DND-41 (cell line): ENCODE measurements at regions not wholly inside any gene's neighbourhood (a gene's known extent, or its start where the extent isn't known, plus 50 kb on each side); places are given as distances from the start of the nearest gene placed in this dataset.

Source experiments
- ATAC-seq: fragments of 200-7000 bp; cut with Tn5 transposase; 3 replicates; pipeline ENCODE4 v1.9.1; 2021; ENCODE audit warnings: low read depth; ENCODE audit not compliant: insufficient read depth
- DNase-seq: peaks from one replicate; pipeline ENCODE4 v3.0.0-alpha.2; 2020
- H2AFZ ChIP-seq: 2 replicates; pipeline ENCODE4 v1.6.0; 2012; ENCODE audit warnings: low read depth, low read length
- H3K27ac ChIP-seq: 2 replicates; pipeline ENCODE4 v1.5.1; 2012; ENCODE audit warnings: low read length, inconsistent platforms
- H3K27me3 ChIP-seq: fragments of 200-600 bp; sonication (generic); 2 replicates; pipeline ENCODE4 v1.6.0; 2012; ENCODE audit warnings: low read length, mild to moderate bottlenecking, inconsistent platforms; ENCODE audit not compliant: insufficient read depth, poor library complexity
- H3K36me3 ChIP-seq: 2 replicates; pipeline ENCODE4 v1.5.1; 2012; ENCODE audit warnings: low read length, inconsistent platforms; ENCODE audit not compliant: insufficient read depth
- H3K4me1 ChIP-seq: 2 replicates; pipeline ENCODE4 v1.5.1; 2012; ENCODE audit warnings: mild to moderate bottlenecking, low read length; ENCODE audit not compliant: insufficient read depth
- H3K4me2 ChIP-seq: 2 replicates; pipeline ENCODE4 v1.6.0; 2012; ENCODE audit warnings: mild to moderate bottlenecking, moderate library complexity, low read length, inconsistent platforms; ENCODE audit not compliant: insufficient read depth
- H3K4me3 ChIP-seq, 2 experiments: fragments of 200-600 bp in 1 of 2; shearing (Covaris generic) in 1 of 2; 2 replicates each; pipeline ENCODE4 v1.5.1; 2012 to 2016; ENCODE audit warnings: inconsistent platforms in 2 of 2, low read length in 2 of 2, mild to moderate bottlenecking in 2 of 2, low read depth in 1 of 2, moderate library complexity in 1 of 2
- H3K79me2 ChIP-seq: 2 replicates; pipeline ENCODE4 v1.6.0; 2012; ENCODE audit warnings: low read length, inconsistent platforms; ENCODE audit not compliant: insufficient read depth
- H3K9ac ChIP-seq: 2 replicates; pipeline ENCODE4 v1.6.0; 2012; ENCODE audit warnings: low read depth, mild to moderate bottlenecking, inconsistent platforms, low read length, moderate library complexity
- H3K9me3 ChIP-seq: 2 replicates; pipeline ENCODE4 v1.5.1; 2012; ENCODE audit warnings: low read length, moderate library complexity, mild to moderate bottlenecking, inconsistent platforms; ENCODE audit not compliant: insufficient read depth, severe bottlenecking
- H4K20me1 ChIP-seq: 2 replicates; pipeline ENCODE4 v1.6.0; 2012; ENCODE audit warnings: low read length; ENCODE audit not compliant: insufficient read depth
- CTCF ChIP-seq: IDR thresholded peaks from 2 replicates; pipeline ENCODE4 v1.5.1; 2012; ENCODE audit warnings: borderline replicate concordance, low read length, moderate library complexity, mild to moderate bottlenecking; ENCODE audit not compliant: poor library complexity, severe bottlenecking; ENCODE audit errors: extremely low read depth
- EZH2 ChIP-seq: IDR thresholded peaks from 3 replicates; pipeline ENCODE4 v1.6.1; 2012; ENCODE audit warnings: borderline replicate concordance, low read depth, mild to moderate bottlenecking, moderate library complexity, low read length, inconsistent platforms; ENCODE audit not compliant: severe bottlenecking

DNA sequence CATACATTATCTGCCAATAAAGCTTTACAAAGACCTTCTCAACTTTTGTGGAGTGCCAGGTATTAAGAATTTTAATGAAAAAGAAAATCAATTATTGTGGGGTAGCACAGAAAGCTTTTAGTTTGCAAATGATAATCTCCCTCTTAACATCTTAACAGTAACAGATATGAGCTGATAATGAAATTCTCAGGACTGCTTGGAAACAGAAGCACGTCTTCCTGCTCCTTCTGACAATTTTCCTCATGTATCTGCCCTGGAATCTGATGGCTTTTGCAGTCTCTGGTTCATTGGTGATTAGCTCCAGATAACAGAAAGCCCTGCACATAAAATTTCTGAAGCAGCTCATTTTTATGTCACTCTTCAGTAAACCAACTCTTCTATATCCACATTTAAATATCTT lies 432.4 kb upstream of the PDZRN3 start:
- Histone ChIP-seq H3K79me2 (no peaks in the 10 kb centered on the region), H3K4me1 (no peaks in the 10 kb centered on the region), H3K27ac (no peak overlapping the region), H3K4me2 (no peak overlapping the region), H3K9me3 (no peaks in the 10 kb centered on the region), H3K27me3 (no peaks in the 10 kb centered on the region), H3K36me3 (no peaks in the 10 kb centered on the region), H2AFZ (no peak overlapping the region), H4K20me1 (no peaks in the 10 kb centered on the region), H3K4me3 (no peak overlapping the region), H3K9ac (no peak overlapping the region)
- TF ChIP-seq EZH2: no peak
- no peak for TF ChIP-seq CTCF
- DNase-seq (no peak), ATAC-seq (no peak)

- H3K79me2 ChIP-seq: no peaks in the 10 kb centered on the region
- no peak overlapping the region for H3K27ac ChIP-seq
- no peaks in the 10 kb centered on the region for H4K20me1 ChIP-seq
- no peaks in the 10 kb centered on the region for H3K9me3 ChIP-seq
- no peak overlapping the region for H3K4me2 ChIP-seq
- TF ChIP-seq CTCF (no peak), EZH2 (no peak)
- H2AFZ ChIP-seq: no peak overlapping the region
- DNase-seq (no peak), ATAC-seq (no peak)
- H3K36me3 ChIP-seq: no peaks in the 10 kb centered on the region
- H3K4me3 ChIP-seq: no peak overlapping the region
- H3K27me3 ChIP-seq: no peaks in the 10 kb centered on the region
- H3K4me1 ChIP-seq: no peaks in the 10 kb centered on the region
- H3K9ac ChIP-seq: no peak overlapping the region
These were observed 430.3 kb upstream of the PDZRN3 start for GRCh38 chr3:74055061-74055460.

DNA sequence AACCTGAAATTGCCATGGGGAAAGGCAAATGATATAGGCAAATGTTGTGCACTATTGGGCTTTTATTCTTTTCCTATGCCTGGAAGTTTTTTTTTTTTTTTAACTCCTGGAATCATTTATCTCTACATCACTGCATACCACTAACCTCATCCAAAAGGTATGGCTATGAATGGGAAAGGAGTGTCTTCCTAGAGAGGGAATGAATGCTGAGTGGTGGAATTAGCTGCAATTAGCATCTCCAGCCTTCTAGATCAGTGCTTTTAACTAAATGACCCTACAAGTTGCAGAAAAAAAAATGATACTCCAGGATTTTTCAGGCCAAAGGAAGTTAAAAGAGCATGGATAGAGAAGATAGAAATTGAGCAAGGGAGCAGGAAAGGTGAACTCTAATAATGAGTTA lies 429.8 kb upstream of the PDZRN3 start:
- Histone ChIP-seq H3K79me2 (no peaks in the 10 kb centered on the region), H3K36me3 (no peaks in the 10 kb centered on the region), H3K4me3 (no peak overlapping the region), H4K20me1 (no peaks in the 10 kb centered on the region), H3K9ac (no peak overlapping the region), H3K27me3 (no peaks in the 10 kb centered on the region), H3K9me3 (no peaks in the 10 kb centered on the region), H2AFZ (no peak overlapping the region), H3K4me2 (no peak overlapping the region), H3K4me1 (no peaks in the 10 kb centered on the region), H3K27ac (no peak overlapping the region)
- no peak for TF ChIP-seq CTCF
- no peak for TF ChIP-seq EZH2
- no peak for DNase-seq
- no peak for ATAC-seq

- Histone ChIP-seq H4K20me1 (no peaks in the 10 kb centered on the region), H2AFZ (no peak overlapping the region), H3K9me3 (no peaks in the 10 kb centered on the region), H3K9ac (no peak overlapping the region), H3K36me3 (no peaks in the 10 kb centered on the region), H3K27me3 (no peaks in the 10 kb centered on the region), H3K79me2 (no peaks in the 10 kb centered on the region), H3K4me1 (no peaks in the 10 kb centered on the region), H3K4me2 (no peak overlapping the region), H3K27ac (no peak overlapping the region), H3K4me3 (no peak overlapping the region)
- DNase-seq (no peak), ATAC-seq (no peak)
- no peak for TF ChIP-seq CTCF
- TF ChIP-seq EZH2: no peak
These were observed 429.3 kb upstream of the PDZRN3 start for GRCh38 chr3:74053970-74054516.
